Fibroblast of mammary gland (primary cell): ENCODE measurements at regions not wholly inside any gene's neighbourhood (a gene's known extent, or its start where the extent isn't known, plus 50 kb on each side); places are given as distances from the start of the nearest gene placed in this dataset.
"Not testable (repeated sequence)": the region's sequence is repeated elsewhere in the genome, so short reads cannot be mapped to it uniquely, and the experiment has no call there.

ENCODE experiments used
- DNase-seq: peaks from one replicate; pipeline ENCODE4 v3.0.0-alpha.2; 2010; ENCODE audit warnings: low read depth
- H3K4me3 ChIP-seq: 2 replicates; pipeline ENCODE4 v1.5.1; 2011; ENCODE audit warnings: low read depth, mild to moderate bottlenecking, low read length, moderate library complexity; ENCODE audit not compliant: control insufficient read depth
- CTCF ChIP-seq: conservative IDR thresholded peaks from 2 replicates; pipeline ENCODE4 v1.5.1; 2011; ENCODE audit warnings: low read depth, low read length, inconsistent platforms; ENCODE audit not compliant: control insufficient read depth, insufficient read depth

DNA sequence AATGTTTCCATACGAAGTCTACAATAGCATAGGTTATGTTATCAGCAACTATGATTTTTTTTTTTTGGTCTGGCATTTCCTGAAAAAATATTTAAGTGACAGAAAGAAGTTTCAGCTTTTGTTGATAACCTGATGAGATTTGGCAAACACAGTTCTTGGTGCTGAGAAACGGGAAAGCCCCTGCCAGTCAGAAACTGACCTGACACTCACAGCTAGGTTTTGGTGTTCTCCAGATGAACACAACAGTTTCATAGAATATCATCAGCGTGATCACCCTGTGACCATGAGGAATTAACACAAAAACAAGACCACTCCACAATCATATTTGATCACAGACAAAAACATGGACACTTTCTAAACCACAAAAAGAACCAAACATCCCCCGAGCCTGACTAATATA lies 152.5 kb upstream of the DCAF8L1 start:
- no peak overlapping the region for H3K4me3 ChIP-seq
- no peak for TF ChIP-seq CTCF
- DNase-seq: no peak

GRCh38 chrX:28127662-28128061 lies 146.4 kb upstream of the DCAF8L1 start:
- TF ChIP-seq CTCF: no peak
- H3K4me3 ChIP-seq: no peak overlapping the region
- DNase-seq: no peak

- DNase-seq: no peak
Observed at GRCh38 chrX:28126886-28127285, 145.6 kb upstream of the DCAF8L1 start.

DNA sequence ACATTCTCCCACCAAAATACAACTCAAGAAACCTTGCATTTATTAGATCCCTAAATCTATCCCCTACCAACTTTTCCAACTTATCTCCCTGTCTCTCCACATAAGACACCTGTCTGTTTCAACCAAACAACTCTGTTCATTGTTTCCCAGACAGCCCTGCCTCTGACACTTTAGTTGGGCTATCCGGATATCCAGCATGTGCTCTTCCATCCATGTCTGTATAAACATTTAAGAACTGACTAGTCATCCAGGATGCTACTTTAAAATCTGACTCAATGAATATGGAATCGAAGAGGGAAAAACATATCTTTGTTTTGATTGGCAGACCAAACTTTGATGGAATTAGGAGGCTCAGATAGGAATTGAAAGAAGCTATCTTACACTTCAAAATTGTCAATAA lies 143.2 kb upstream of the DCAF8L1 start:
- TF ChIP-seq CTCF: no peak
- no peak for DNase-seq
- H3K4me3 ChIP-seq: no peak overlapping the region

More at GRCh38 chrX:28126886-28127285, 145.6 kb upstream of the DCAF8L1 start:
- H3K4me3 ChIP-seq: no peak overlapping the region
- TF ChIP-seq CTCF: no peak

GRCh38 chrX:28120580-28121245 lies 139.5 kb upstream of the DCAF8L1 start:
- H3K4me3 ChIP-seq, DNase-seq: not testable (repeated sequence)

DNA sequence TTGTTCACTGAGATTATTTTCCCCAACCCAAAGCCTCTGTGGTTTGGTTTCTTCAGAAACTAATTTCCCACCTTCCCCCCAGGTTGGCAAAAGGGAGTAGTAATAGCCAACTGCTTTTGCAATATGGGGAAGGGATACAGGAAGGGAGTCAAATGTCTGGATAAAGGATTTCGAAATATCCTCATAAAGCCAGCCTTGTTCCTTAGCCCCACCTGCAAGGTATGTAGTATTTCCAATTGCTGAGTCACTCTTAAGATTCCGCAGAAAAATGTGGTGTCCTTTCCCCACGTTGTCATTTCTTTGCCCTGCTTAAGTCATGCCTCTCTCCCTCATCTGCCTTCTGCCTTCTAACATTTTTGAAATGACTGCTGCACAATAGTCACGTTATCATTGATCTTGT lies 138.8 kb upstream of the DCAF8L1 start:
- no peak for DNase-seq
- TF ChIP-seq CTCF: no peak

GRCh38 chrX:28108186-28108945 lies 127.1 kb upstream of the DCAF8L1 start:
- H3K4me3 ChIP-seq: no peak overlapping the region
- TF ChIP-seq CTCF: no peak
- DNase-seq: no peak

More for the DNA sequence above, 138.8 kb upstream of the DCAF8L1 start:
- H3K4me3 ChIP-seq: no peak overlapping the region
